ENCODE measurements at regions not wholly inside any gene's neighbourhood (a gene's known extent, or its start where the extent isn't known, plus 50 kb on each side); places are given as distances from the start of the nearest gene placed in this dataset.

- H3K9me3 ChIP-seq (ENCODE audit: control insufficient read depth, insufficient read depth, low read length), result no peaks in the 10 kb centered on the region
- no peak for DNase-seq (ENCODE audit: low read depth, low spot score)
- H3K4me3 ChIP-seq (ENCODE audit: low read depth, low read length), result no peak overlapping the region
- H3K27me3 ChIP-seq (ENCODE audit: control insufficient read depth, insufficient read depth, low read length), result no peaks in the 10 kb centered on the region
- ChIA-PET CTCF (no interaction called here), POLR2A (no interaction called here)
- H3K27ac ChIP-seq (ENCODE audit: low read depth, low read length), result no peak overlapping the region
- no peak for TF ChIP-seq CTCF (IDR thresholded peaks at IDR 0.05; ENCODE audit: low read depth, low read length)
Measured at GRCh38 chr2:163836167-163836566, 100.4 kb upstream of the FIGN start.

- Histone ChIP-seq H3K27me3 (ENCODE audit: control insufficient read depth, insufficient read depth, low read length) (no peaks in the 10 kb centered on the region), H3K4me3 (ENCODE audit: low read depth, low read length) (no peak overlapping the region), H3K27ac (ENCODE audit: low read depth, low read length) (no peak overlapping the region), H3K9me3 (ENCODE audit: control insufficient read depth, insufficient read depth, low read length) (no peaks in the 10 kb centered on the region)
- TF ChIP-seq CTCF (IDR thresholded peaks at IDR 0.05; ENCODE audit: low read depth, low read length), result no peak
- POLR2A ChIA-PET, result interaction anchor here (0.6 kb wide), 1 partner anchor 210 kb away, joined by 3 read pairs; no protein-coding TSS in a partner anchor
- DNase-seq (ENCODE audit: low read depth, low spot score), result no peak
- CTCF ChIA-PET, result no interaction called here
Measured at GRCh38 chr2:163834841-163835240, 99.0 kb upstream of the FIGN start.

GRCh38 chr2:163834221-163834620 lies 98.4 kb upstream of the FIGN start:
- no peak overlapping the region for H3K27ac ChIP-seq (ENCODE audit: low read depth, low read length)
- DNase-seq (ENCODE audit: low read depth, low spot score), result no peak
- no peaks in the 10 kb centered on the region for H3K27me3 ChIP-seq (ENCODE audit: control insufficient read depth, insufficient read depth, low read length)
- ChIA-PET CTCF (no interaction called here), POLR2A (interaction anchor here (0.6 kb wide), 1 partner anchor 209 kb away, joined by 3 read pairs; no protein-coding TSS in a partner anchor)
- no peaks in the 10 kb centered on the region for H3K9me3 ChIP-seq (ENCODE audit: control insufficient read depth, insufficient read depth, low read length)
- no peak for TF ChIP-seq CTCF (IDR thresholded peaks at IDR 0.05; ENCODE audit: low read depth, low read length)
- no peak overlapping the region for H3K4me3 ChIP-seq (ENCODE audit: low read depth, low read length)

- TF ChIP-seq CTCF (IDR thresholded peaks at IDR 0.05; ENCODE audit: low read depth, low read length), result no peak
- no peak for DNase-seq (ENCODE audit: low read depth, low spot score)
- ChIA-PET CTCF (no interaction called here), POLR2A (no interaction called here)
- Histone ChIP-seq H3K27me3 (ENCODE audit: control insufficient read depth, insufficient read depth, low read length) (no peaks in the 10 kb centered on the region), H3K27ac (ENCODE audit: low read depth, low read length) (no peak overlapping the region), H3K9me3 (ENCODE audit: control insufficient read depth, insufficient read depth, low read length) (no peaks in the 10 kb centered on the region), H3K4me3 (ENCODE audit: low read depth, low read length) (no peak overlapping the region)
Measured at GRCh38 chr2:163828771-163829170, 93.0 kb upstream of the FIGN start.

- H3K4me3 ChIP-seq (ENCODE audit: low read depth, low read length), result no peak overlapping the region
- H3K9me3 ChIP-seq (ENCODE audit: control insufficient read depth, insufficient read depth, low read length), result no peaks in the 10 kb centered on the region
- ChIA-PET POLR2A (no interaction called here), CTCF (no interaction called here)
- DNase-seq (ENCODE audit: low read depth, low spot score), result no peak
- TF ChIP-seq CTCF (IDR thresholded peaks at IDR 0.05; ENCODE audit: low read depth, low read length), result no peak
- no peak overlapping the region for H3K27ac ChIP-seq (ENCODE audit: low read depth, low read length)
- H3K27me3 ChIP-seq (ENCODE audit: control insufficient read depth, insufficient read depth, low read length), result no peaks in the 10 kb centered on the region
Measured at GRCh38 chr2:163822033-163822432, 86.2 kb upstream of the FIGN start.
